Liver (tissue), 8 donors: ENCODE measurements at regions not wholly inside any gene's neighbourhood (a gene's known extent, or its start where the extent isn't known, plus 50 kb on each side); places are given as distances from the start of the nearest gene placed in this dataset.

Experiments used
- DNase-seq: peaks from one replicate; pipeline ENCODE4 v3.0.0-alpha.2; 2017; ENCODE audit warnings: low spot score
- H3K27ac ChIP-seq, 2 donors: one replicate each; pipeline ENCODE4 v1.7.0; 2013; ENCODE audit warnings: inconsistent platforms in 2 of 2, low read length in 2 of 2, control low read depth in 1 of 2, low read depth in 1 of 2, mild to moderate bottlenecking in 1 of 2
- H3K27me3 ChIP-seq, 4 donors: one replicate each; pipeline versions ENCODE4 v1.6.1 to v1.7.0; 2013; ENCODE audit warnings: low read length in 3 of 4, inconsistent platforms in 1 of 4, mild to moderate bottlenecking in 1 of 4, moderate library complexity in 1 of 4; ENCODE audit not compliant: control insufficient read depth in 4 of 4, insufficient read depth in 4 of 4
- H3K36me3 ChIP-seq, 4 donors: one replicate each; pipeline versions ENCODE4 v1.6.1 to v1.7.0; 2013; ENCODE audit warnings: low read length in 3 of 4, mild to moderate bottlenecking in 3 of 4, low read depth in 1 of 4, moderate library complexity in 1 of 4; ENCODE audit not compliant: control insufficient read depth in 4 of 4, insufficient read depth in 3 of 4
- H3K4me1 ChIP-seq, 4 donors: one replicate each; pipeline versions ENCODE4 v1.6.1 to v1.7.0; 2013; ENCODE audit warnings: low read length in 3 of 4, mild to moderate bottlenecking in 3 of 4, moderate library complexity in 1 of 4; ENCODE audit not compliant: control insufficient read depth in 4 of 4, insufficient read depth in 4 of 4
- H3K4me3 ChIP-seq, 3 donors: one replicate each; pipeline versions ENCODE4 v1.6.1 to v1.7.0; 2013; ENCODE audit warnings: low read length in 3 of 3, control low read depth in 1 of 3, low read depth in 1 of 3, mild to moderate bottlenecking in 1 of 3
- H3K9ac ChIP-seq, 2 donors: one replicate each; pipeline ENCODE4 v1.7.0; 2013; ENCODE audit warnings: low read length in 2 of 2, mild to moderate bottlenecking in 2 of 2, moderate library complexity in 2 of 2, control low read depth in 1 of 2, low read depth in 1 of 2
- H3K9me3 ChIP-seq, 4 donors: one replicate each; pipeline versions ENCODE4 v1.6.1 to v1.7.0; 2013; ENCODE audit warnings: low read length in 3 of 4; ENCODE audit not compliant: control insufficient read depth in 4 of 4
- EGR1 ChIP-seq, 2 donors: IDR thresholded peaks; 2 replicates each; pipeline ENCODE4 v1.6.1; 2016 to 2018; ENCODE audit warnings: antibody characterized with exemption in 2 of 2, low read depth in 2 of 2
- FOXA1 ChIP-seq: IDR thresholded peaks from 2 replicates; pipeline ENCODE4 v1.6.1; 2016; ENCODE audit warnings: antibody characterized with exemption
- FOXA2 ChIP-seq: IDR thresholded peaks from 2 replicates; pipeline ENCODE4 v1.6.1; 2016; ENCODE audit warnings: antibody characterized with exemption
- GABPA ChIP-seq, 2 donors: IDR thresholded peaks in 1 of 2; conservative IDR thresholded peaks in 1 of 2; 2 replicates each; pipeline ENCODE4 v1.6.1; 2016; ENCODE audit warnings: antibody characterized with exemption in 2 of 2, mild to moderate bottlenecking in 1 of 2, moderate library complexity in 1 of 2
- HNF4A ChIP-seq, 2 donors: conservative IDR thresholded peaks; 2 replicates each; pipeline ENCODE4 v1.6.1; 2016; ENCODE audit warnings: antibody characterized with exemption in 2 of 2, mild to moderate bottlenecking in 2 of 2
- HNF4G ChIP-seq: IDR thresholded peaks from 2 replicates; pipeline ENCODE4 v1.6.1; 2016; ENCODE audit warnings: antibody characterized with exemption
- JUND ChIP-seq, 2 donors: IDR thresholded peaks; 2 replicates each; pipeline ENCODE4 v1.6.1; 2016; ENCODE audit warnings: antibody characterized with exemption in 2 of 2
- NR2F2 ChIP-seq: IDR thresholded peaks from 2 replicates; pipeline ENCODE4 v1.6.1; 2016; ENCODE audit warnings: antibody characterized with exemption
- RAD21 ChIP-seq, 2 donors: IDR thresholded peaks; 2 replicates each; pipeline ENCODE4 v1.6.1; 2016; ENCODE audit warnings: antibody characterized with exemption in 2 of 2, mild to moderate bottlenecking in 2 of 2
- RXRA ChIP-seq, 2 donors: IDR thresholded peaks; 2 replicates each; pipeline ENCODE4 v1.6.1; 2017 to 2018; ENCODE audit warnings: antibody characterized with exemption in 2 of 2, mild to moderate bottlenecking in 1 of 2
- SP1 ChIP-seq: IDR thresholded peaks from 2 replicates; pipeline ENCODE4 v1.6.1; 2018; ENCODE audit warnings: antibody characterized with exemption, mild to moderate bottlenecking
- TAF1 ChIP-seq: conservative IDR thresholded peaks from 2 replicates; pipeline ENCODE4 v1.6.1; 2016; ENCODE audit warnings: antibody characterized with exemption, mild to moderate bottlenecking
- YY1 ChIP-seq: IDR thresholded peaks from 2 replicates; pipeline ENCODE4 v1.6.1; 2016; ENCODE audit warnings: antibody characterized with exemption, mild to moderate bottlenecking
- WGBS: extraction: QIAGEN DNeasy Blood & Tissue Kit; methylation state at CpG from one replicate; pipeline ENCODE4 v1.1.7; 2013; 5-methylcytosine and 5-hydroxymethylcytosine counted together
- TF ChIP-seq, protein P1 (sequence below): IDR thresholded peaks from 2 replicates; pipeline ENCODE4 v1.6.1; 2016; ENCODE audit warnings: antibody characterized with exemption
- TF ChIP-seq, protein P2 (sequence below): IDR thresholded peaks from 2 replicates; pipeline ENCODE4 v1.6.1; 2016; ENCODE audit warnings: antibody characterized with exemption
- TF ChIP-seq, protein P3 (sequence below): IDR thresholded peaks from 2 replicates; pipeline ENCODE4 v1.6.1; 2016; ENCODE audit warnings: antibody characterized with exemption
- TF ChIP-seq, protein P4 (sequence below): fragments of 150-350 bp; IDR thresholded peaks from 2 replicates; pipeline ENCODE4 v1.5.1; 2017; ENCODE audit warnings: improper control_type of control experiment, low read depth, low read length; ENCODE audit not compliant: missing input control
- TF ChIP-seq, protein P5 (sequence below): IDR thresholded peaks from 2 replicates; pipeline ENCODE4 v1.6.1; 2016; ENCODE audit warnings: antibody characterized with exemption, mild to moderate bottlenecking
- donor health status: healthy.
- donor health status: healthy.
- donor health status: healthy.
- donor health status: healthy.
- donor health status: healthy.

DNA sequence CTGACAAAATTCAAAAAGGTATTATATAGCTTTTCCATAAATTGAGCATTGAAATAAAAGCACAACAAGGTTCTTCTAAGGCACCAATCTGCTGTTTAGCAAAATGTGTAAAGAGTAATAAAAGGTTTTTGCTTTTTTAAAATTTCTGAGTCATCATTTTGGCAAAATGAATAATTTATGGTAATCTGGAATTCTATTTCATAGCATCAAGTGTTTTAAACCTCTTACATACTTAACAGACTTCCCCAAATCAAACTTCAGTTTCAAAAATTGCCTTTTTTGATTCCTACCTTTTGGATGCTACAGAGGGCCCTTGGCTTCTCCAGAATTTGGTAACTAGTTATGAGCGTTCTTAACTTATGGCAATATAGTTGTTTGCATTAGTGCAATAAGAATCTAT is 154.0 kb upstream of the ELAC2 start:
- TF ChIP-seq TAF1: no peak
- TF ChIP-seq, protein P1, sequence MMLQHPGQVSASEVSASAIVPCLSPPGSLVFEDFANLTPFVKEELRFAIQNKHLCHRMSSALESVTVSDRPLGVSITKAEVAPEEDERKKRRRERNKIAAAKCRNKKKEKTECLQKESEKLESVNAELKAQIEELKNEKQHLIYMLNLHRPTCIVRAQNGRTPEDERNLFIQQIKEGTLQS: no peak
- no peak for TF ChIP-seq JUND (IDR thresholded peaks at IDR 0.05)
- no peak for TF ChIP-seq HNF4G
- TF ChIP-seq SP1: no peak
- no peak for TF ChIP-seq RXRA (IDR thresholded peaks at IDR 0.05)
- no peak for TF ChIP-seq FOXA1
- TF ChIP-seq, protein P2, sequence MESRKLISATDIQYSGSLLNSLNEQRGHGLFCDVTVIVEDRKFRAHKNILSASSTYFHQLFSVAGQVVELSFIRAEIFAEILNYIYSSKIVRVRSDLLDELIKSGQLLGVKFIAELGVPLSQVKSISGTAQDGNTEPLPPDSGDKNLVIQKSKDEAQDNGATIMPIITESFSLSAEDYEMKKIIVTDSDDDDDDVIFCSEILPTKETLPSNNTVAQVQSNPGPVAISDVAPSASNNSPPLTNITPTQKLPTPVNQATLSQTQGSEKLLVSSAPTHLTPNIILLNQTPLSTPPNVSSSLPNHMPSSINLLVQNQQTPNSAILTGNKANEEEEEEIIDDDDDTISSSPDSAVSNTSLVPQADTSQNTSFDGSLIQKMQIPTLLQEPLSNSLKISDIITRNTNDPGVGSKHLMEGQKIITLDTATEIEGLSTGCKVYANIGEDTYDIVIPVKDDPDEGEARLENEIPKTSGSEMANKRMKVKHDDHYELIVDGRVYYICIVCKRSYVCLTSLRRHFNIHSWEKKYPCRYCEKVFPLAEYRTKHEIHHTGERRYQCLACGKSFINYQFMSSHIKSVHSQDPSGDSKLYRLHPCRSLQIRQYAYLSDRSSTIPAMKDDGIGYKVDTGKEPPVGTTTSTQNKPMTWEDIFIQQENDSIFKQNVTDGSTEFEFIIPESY: no peak
- no peak for TF ChIP-seq EGR1 (IDR thresholded peaks at IDR 0.05; ENCODE audit: low read depth in 2 of 2)
- TF ChIP-seq, protein P3, sequence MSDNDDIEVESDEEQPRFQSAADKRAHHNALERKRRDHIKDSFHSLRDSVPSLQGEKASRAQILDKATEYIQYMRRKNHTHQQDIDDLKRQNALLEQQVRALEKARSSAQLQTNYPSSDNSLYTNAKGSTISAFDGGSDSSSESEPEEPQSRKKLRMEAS: no peak
- no peak for TF ChIP-seq RAD21 (IDR thresholded peaks at IDR 0.05)
- no peak for TF ChIP-seq GABPA (IDR thresholded peaks at IDR 0.05 in 1 of 2, conservative IDR thresholded peaks at IDR 0.05 in 1 of 2)
- no peak for TF ChIP-seq YY1
- TF ChIP-seq NR2F2: no peak
- TF ChIP-seq FOXA2: no peak
- TF ChIP-seq, protein P4, sequence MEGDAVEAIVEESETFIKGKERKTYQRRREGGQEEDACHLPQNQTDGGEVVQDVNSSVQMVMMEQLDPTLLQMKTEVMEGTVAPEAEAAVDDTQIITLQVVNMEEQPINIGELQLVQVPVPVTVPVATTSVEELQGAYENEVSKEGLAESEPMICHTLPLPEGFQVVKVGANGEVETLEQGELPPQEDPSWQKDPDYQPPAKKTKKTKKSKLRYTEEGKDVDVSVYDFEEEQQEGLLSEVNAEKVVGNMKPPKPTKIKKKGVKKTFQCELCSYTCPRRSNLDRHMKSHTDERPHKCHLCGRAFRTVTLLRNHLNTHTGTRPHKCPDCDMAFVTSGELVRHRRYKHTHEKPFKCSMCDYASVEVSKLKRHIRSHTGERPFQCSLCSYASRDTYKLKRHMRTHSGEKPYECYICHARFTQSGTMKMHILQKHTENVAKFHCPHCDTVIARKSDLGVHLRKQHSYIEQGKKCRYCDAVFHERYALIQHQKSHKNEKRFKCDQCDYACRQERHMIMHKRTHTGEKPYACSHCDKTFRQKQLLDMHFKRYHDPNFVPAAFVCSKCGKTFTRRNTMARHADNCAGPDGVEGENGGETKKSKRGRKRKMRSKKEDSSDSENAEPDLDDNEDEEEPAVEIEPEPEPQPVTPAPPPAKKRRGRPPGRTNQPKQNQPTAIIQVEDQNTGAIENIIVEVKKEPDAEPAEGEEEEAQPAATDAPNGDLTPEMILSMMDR: no peak
- TF ChIP-seq, protein P5, sequence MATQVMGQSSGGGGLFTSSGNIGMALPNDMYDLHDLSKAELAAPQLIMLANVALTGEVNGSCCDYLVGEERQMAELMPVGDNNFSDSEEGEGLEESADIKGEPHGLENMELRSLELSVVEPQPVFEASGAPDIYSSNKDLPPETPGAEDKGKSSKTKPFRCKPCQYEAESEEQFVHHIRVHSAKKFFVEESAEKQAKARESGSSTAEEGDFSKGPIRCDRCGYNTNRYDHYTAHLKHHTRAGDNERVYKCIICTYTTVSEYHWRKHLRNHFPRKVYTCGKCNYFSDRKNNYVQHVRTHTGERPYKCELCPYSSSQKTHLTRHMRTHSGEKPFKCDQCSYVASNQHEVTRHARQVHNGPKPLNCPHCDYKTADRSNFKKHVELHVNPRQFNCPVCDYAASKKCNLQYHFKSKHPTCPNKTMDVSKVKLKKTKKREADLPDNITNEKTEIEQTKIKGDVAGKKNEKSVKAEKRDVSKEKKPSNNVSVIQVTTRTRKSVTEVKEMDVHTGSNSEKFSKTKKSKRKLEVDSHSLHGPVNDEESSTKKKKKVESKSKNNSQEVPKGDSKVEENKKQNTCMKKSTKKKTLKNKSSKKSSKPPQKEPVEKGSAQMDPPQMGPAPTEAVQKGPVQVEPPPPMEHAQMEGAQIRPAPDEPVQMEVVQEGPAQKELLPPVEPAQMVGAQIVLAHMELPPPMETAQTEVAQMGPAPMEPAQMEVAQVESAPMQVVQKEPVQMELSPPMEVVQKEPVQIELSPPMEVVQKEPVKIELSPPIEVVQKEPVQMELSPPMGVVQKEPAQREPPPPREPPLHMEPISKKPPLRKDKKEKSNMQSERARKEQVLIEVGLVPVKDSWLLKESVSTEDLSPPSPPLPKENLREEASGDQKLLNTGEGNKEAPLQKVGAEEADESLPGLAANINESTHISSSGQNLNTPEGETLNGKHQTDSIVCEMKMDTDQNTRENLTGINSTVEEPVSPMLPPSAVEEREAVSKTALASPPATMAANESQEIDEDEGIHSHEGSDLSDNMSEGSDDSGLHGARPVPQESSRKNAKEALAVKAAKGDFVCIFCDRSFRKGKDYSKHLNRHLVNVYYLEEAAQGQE: no peak
- TF ChIP-seq HNF4A (conservative IDR thresholded peaks at IDR 0.05): no peak

More for the DNA sequence above, 154.0 kb upstream of the ELAC2 start:
- Histone ChIP-seq H3K9ac (no peak overlapping the region), H3K4me3 (no peak overlapping the region), H3K27ac (no peak overlapping the region), H3K4me1 (no peaks in the 10 kb centered on the region), H3K9me3 (peaks cover 11 to 47% (median 17%) of the 10 kb centered on the region in 4 donors), H3K27me3 (no peaks in the 10 kb centered on the region), H3K36me3 (no peaks in the 10 kb centered on the region)
- 86% methylated on average over 1 of the region's 1 CpG for WGBS
- DNase-seq: no peak
